ENCODE measurements at regions not wholly inside any gene's neighbourhood (a gene's known extent, or its start where the extent isn't known, plus 50 kb on each side); places are given as distances from the start of the nearest gene placed in this dataset.

DNA sequence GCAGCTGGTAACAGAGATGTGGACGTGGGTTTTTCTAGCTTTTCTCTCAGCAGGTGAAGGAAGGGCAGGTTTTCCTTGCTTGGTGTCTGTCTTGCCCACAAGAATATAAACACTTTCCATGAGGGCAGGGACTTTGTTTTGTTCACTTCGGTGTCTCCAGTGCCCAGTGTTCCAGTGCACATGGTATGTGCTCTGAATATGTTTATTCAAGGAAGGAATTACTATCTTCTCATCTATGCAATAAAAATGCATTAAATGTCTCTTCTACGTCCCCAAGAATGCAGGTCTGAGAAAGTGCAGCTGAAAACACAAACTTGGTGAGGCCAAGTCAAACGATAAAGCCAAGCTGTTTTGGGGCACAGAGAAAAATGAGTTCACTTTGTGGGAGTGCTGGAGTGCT lies 56.3 kb upstream of the PLET1 start:
- H3K9me3 ChIP-seq (ENCODE audit: control insufficient read depth in 1 of 2, insufficient read depth in 1 of 2, low read length in 2 of 2) = no peaks in the 10 kb centered on the region
- no peaks in the 10 kb centered on the region for H3K9me3 Mint-ChIP-seq
- no peak overlapping the region for H3K4me3 Mint-ChIP-seq
- TF ChIP-seq, protein P1, sequence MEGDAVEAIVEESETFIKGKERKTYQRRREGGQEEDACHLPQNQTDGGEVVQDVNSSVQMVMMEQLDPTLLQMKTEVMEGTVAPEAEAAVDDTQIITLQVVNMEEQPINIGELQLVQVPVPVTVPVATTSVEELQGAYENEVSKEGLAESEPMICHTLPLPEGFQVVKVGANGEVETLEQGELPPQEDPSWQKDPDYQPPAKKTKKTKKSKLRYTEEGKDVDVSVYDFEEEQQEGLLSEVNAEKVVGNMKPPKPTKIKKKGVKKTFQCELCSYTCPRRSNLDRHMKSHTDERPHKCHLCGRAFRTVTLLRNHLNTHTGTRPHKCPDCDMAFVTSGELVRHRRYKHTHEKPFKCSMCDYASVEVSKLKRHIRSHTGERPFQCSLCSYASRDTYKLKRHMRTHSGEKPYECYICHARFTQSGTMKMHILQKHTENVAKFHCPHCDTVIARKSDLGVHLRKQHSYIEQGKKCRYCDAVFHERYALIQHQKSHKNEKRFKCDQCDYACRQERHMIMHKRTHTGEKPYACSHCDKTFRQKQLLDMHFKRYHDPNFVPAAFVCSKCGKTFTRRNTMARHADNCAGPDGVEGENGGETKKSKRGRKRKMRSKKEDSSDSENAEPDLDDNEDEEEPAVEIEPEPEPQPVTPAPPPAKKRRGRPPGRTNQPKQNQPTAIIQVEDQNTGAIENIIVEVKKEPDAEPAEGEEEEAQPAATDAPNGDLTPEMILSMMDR (IDR thresholded peaks at IDR 0.05) = no peak
- H3K4me1 ChIP-seq (ENCODE audit: insufficient read depth, low read length) = peaks cover 12% of the 10 kb centered on the region
- H3K4me1 Mint-ChIP-seq (ENCODE audit: low read depth) = peaks cover 33% of the 10 kb centered on the region
- DNase-seq (no peak), ATAC-seq (ENCODE audit: poor library complexity) (no peak)
- POLR2A ChIA-PET = no interaction called here
- CTCF ChIA-PET = no interaction called here
- no peaks in the 10 kb centered on the region for H3K27me3 ChIP-seq (ENCODE audit: control insufficient read depth in 1 of 2, insufficient read depth in 2 of 2, low read length in 2 of 2)
- intact Hi-C loops (cut with DNase I, micrococcal nuclease) = no loop called here
- H3K27ac ChIP-seq (ENCODE audit: low read depth in 1 of 2, low read length in 2 of 2) = no peak overlapping the region
- H3K27ac Mint-ChIP-seq = no peak overlapping the region
- no peaks in the 10 kb centered on the region for H3K36me3 Mint-ChIP-seq (ENCODE audit: low read depth)
- H3K27me3 Mint-ChIP-seq = no peaks in the 10 kb centered on the region
- no peaks in the 10 kb centered on the region for H3K36me3 ChIP-seq (ENCODE audit: insufficient read depth, low read length)
- no peak overlapping the region for H3K4me3 ChIP-seq (ENCODE audit: low read length)

DNA sequence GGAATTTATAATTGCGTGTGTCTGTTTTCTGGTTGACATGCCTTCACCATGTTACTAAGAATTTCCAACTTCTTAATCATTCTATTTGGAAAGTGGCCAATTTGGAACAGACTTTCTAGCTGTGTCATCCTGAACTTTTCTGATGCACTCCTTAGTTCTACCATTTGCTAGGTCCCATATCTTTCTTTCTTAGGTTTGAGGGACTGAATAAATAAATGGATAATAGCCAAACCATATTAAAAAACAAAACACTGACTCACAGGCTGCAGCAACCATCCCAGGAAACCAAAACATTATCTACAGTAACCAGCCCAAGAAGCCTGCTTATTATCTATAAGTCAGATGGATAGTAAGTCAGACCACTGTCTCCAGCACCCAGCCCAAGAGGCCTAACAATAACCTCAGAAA lies 57.5 kb upstream of the PLET1 start:
- intact Hi-C loops (cut with DNase I, micrococcal nuclease) = no loop called here
- ATAC-seq (ENCODE audit: poor library complexity) = no peak
- Histone ChIP-seq H3K27ac (ENCODE audit: low read depth in 1 of 2, low read length in 2 of 2) (no peak overlapping the region), H3K4me3 (ENCODE audit: low read length) (no peak overlapping the region), H3K4me1 (ENCODE audit: insufficient read depth, low read length) (peaks cover 19% of the 10 kb centered on the region), H3K36me3 (ENCODE audit: insufficient read depth, low read length) (no peaks in the 10 kb centered on the region), H3K9me3 (ENCODE audit: control insufficient read depth in 1 of 2, insufficient read depth in 1 of 2, low read length in 2 of 2) (no peaks in the 10 kb centered on the region), H3K27me3 (ENCODE audit: control insufficient read depth in 1 of 2, insufficient read depth in 2 of 2, low read length in 2 of 2) (no peaks in the 10 kb centered on the region)
- ChIA-PET CTCF (no interaction called here), POLR2A (no interaction called here)
- H3K4me3 Mint-ChIP-seq = no peak overlapping the region
- TF ChIP-seq, protein P1 (IDR thresholded peaks at IDR 0.05) = no peak
- H3K36me3 Mint-ChIP-seq (ENCODE audit: low read depth) = no peaks in the 10 kb centered on the region
- no peak overlapping the region for H3K27ac Mint-ChIP-seq
- H3K9me3 Mint-ChIP-seq = no peaks in the 10 kb centered on the region
- H3K4me1 Mint-ChIP-seq (ENCODE audit: low read depth) = peaks cover 41% of the 10 kb centered on the region
- no peaks in the 10 kb centered on the region for H3K27me3 Mint-ChIP-seq
- DNase-seq = no peak

DNA sequence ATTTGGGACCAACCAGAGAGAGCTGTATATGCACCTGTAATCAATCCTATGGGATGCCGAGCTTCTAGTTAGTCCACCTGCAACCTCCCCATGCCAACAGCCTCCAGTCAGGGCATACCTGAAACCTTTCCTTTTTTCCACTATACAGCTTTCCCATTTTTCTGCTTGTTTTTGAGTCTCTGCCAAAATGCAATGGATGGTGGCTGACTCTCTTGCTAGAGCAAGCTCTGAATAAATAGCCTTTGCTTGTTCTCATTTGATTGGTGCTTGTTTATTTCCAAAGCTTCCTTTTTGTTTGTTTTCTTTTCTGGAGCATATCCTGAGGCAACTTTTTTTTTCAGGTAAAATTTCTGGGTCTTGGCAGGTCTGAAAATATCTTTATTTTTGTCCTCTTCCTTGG lies 58.0 kb upstream of the PLET1 start:
- no peaks in the 10 kb centered on the region for H3K27me3 Mint-ChIP-seq
- no peak for ATAC-seq (ENCODE audit: poor library complexity)
- ChIA-PET POLR2A (no interaction called here), CTCF (interaction anchor here (0.6 kb wide), 1 partner anchor 38 kb away, joined by 3 read pairs; no protein-coding TSS in a partner anchor)
- H3K4me1 Mint-ChIP-seq (ENCODE audit: low read depth) = peaks cover 41% of the 10 kb centered on the region
- H3K4me3 ChIP-seq (ENCODE audit: low read length) = no peak overlapping the region
- H3K4me3 Mint-ChIP-seq = no peak overlapping the region
- TF ChIP-seq, protein P1 (IDR thresholded peaks at IDR 0.05) = no peak
- H3K27ac ChIP-seq (ENCODE audit: low read depth in 1 of 2, low read length in 2 of 2) = no peak overlapping the region
- no peaks in the 10 kb centered on the region for H3K36me3 ChIP-seq (ENCODE audit: insufficient read depth, low read length)
- no peaks in the 10 kb centered on the region for H3K9me3 ChIP-seq (ENCODE audit: control insufficient read depth in 1 of 2, insufficient read depth in 1 of 2, low read length in 2 of 2)
- H3K36me3 Mint-ChIP-seq (ENCODE audit: low read depth) = peaks cover 2% of the 10 kb centered on the region
- peaks cover 19% of the 10 kb centered on the region for H3K4me1 ChIP-seq (ENCODE audit: insufficient read depth, low read length)
- intact Hi-C loops (cut with DNase I, micrococcal nuclease) = no loop called here
- H3K27me3 ChIP-seq (ENCODE audit: control insufficient read depth in 1 of 2, insufficient read depth in 2 of 2, low read length in 2 of 2) = no peaks in the 10 kb centered on the region
- no peak overlapping the region for H3K27ac Mint-ChIP-seq
- no peaks in the 10 kb centered on the region for H3K9me3 Mint-ChIP-seq
- no peak for DNase-seq

All from CD4-positive, alpha-beta T cell (primary cell).